NCI-H1105 treated with DMSO at 0.1 percent for 48 hours (cell line): ENCODE measurements at regions not wholly inside any gene's neighbourhood (a gene's known extent, or its start where the extent isn't known, plus 50 kb on each side); places are given as distances from the start of the nearest gene placed in this dataset.
A peak's percentile ranks its signal among the peaks of the same experiment; 100 is the strongest.
"Not testable (repeated sequence)": the region's sequence is repeated elsewhere in the genome, so short reads cannot be mapped to it uniquely, and the experiment has no call there.

Source experiments
- DNase-seq: peaks from one replicate; lab custom pipeline; 2025; lab: John Stamatoyannopoulos, UW

GRCh38 chr11:13135385-13136271 lies 126.5 kb downstream of the RASSF10 start:
- DNase-seq, result peak; percentile 7

DNA sequence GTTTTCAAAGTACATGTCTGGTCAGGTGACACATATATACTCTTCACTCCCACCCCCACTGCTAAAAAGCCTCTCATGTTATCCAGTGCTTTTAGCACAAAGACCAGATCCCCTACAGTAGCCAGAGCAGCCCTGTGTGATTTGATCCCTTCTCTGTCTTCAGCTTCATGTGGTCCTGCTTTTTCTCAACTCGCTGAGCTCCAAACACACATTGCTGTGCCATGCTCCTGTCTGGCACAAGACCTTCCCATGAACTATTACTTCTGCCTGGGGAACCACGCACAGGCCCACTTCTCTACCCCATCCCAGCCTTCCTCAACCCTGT lies 127.1 kb downstream of the RASSF10 start:
- no peak for DNase-seq

- DNase-seq, result no peak
Observed at GRCh38 chr11:13137844-13138301, 128.8 kb downstream of the RASSF10 start.

GRCh38 chr11:13139085-13139484 lies 130.0 kb downstream of the RASSF10 start:
- DNase-seq, result not testable (repeated sequence)

GRCh38 chr11:13140028-13140870 lies 131.1 kb downstream of the RASSF10 start:
- DNase-seq, result peak; percentile 85

DNA sequence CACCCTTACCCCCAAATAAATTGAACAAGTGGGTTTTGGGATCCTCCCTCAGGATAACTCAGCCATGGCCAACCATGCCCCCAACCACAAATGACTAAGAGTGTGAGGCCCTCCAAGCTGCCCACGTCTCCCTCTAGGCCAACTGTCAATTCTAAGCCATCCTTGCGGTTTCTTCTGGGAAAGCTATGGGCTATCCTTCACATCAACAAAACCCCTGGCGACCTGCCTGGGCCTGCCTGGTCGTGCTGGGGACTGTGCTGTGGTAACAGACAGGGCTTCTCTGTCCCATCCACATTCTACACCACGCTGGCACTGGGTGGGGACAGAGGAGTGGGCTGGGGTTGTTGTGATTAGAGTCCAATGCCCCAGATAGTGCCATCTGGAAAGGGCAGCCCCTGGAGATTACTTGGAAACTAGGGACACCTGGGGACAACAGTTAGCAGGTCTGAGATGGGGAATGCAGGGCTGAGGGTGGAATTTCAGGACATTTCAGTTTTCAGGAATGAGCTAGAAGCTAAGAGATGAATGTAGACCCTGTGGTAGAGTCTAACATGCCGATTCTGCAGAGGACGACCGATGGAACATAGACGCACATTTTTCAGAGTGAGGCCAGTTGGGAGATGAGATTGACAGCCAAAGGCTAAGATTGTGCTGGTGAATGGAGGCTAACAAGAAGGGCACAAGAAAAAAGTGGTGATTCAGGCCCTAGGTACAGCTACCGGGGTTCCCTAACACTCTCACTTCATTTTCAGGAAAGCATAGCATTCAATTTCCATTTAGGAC lies 131.9 kb downstream of the RASSF10 start:
- peak; percentile 57 for DNase-seq

- DNase-seq, result no peak
Observed at GRCh38 chr11:13141731-13142709, 132.9 kb downstream of the RASSF10 start.

GRCh38 chr11:13143486-13144297 lies 133.9 kb upstream of the BMAL1 start:
- no peak for DNase-seq

DNA sequence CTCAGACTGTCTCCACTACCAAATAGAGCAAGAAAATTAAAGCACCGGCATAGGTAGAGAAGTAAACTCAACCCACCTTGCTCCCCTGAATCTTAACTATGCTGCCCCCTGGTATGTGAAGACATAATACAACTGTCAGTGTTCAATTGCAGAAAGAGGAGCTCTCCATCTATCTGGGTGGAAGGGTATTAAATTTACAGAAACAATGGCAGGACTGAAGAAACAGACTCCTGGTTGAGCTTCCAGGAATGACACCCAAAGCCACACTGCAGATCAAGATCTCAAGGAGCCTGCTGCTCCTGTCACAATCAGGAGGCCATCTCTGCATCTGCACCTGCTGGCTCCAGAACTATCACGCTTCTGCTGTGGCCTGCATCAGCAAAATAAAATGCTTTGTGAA lies 132.1 kb upstream of the BMAL1 start:
- no peak for DNase-seq

DNA sequence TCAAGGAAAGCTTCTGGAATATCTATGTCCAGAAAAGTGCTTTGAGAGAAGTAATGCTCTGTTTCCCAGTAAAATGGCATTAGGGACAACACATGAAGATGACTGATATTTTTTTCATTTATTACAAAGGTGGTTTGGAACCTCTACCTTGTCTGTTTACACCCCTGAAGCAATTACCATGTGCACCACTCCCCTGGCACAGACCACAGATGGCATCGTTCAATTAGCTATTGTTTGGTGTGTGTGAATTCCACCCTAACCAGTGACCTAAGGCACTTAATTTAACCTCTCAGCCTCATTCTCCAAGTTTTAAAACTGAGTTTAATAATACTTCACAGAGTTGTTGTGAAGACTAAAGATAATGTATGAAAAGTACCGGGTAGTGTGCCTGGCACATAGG lies 127.6 kb upstream of the BMAL1 start:
- peak; percentile 20 for DNase-seq

GRCh38 chr11:13150487-13150886 lies 127.1 kb upstream of the BMAL1 start:
- no peak for DNase-seq

- DNase-seq, result no peak
Observed at GRCh38 chr11:13152264-13152663, 125.3 kb upstream of the BMAL1 start.

GRCh38 chr11:13152736-13153541 lies 124.7 kb upstream of the BMAL1 start:
- DNase-seq, result peak; percentile 22

DNA sequence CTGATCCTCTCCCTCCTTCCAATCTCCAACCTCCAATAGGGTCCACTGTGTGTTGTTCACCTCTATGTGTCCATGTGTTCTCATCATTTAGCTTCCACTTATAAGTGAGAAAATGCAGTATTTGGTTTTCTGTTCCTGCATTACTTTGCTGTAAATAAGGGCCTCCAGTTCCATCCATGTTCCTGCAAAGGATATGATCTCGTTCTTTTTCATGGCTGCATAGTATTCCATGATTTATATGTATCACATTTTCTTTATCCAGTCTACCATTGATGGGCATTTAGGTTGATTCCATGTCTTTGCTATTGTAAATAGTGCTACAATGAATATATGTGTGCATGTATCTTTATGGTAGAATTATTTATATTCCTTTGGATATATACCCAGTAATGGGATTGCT lies 123.2 kb upstream of the BMAL1 start:
- DNase-seq, result not testable (repeated sequence)

GRCh38 chr11:13160346-13160745 lies 117.2 kb upstream of the BMAL1 start:
- peak; percentile 23 for DNase-seq

DNA sequence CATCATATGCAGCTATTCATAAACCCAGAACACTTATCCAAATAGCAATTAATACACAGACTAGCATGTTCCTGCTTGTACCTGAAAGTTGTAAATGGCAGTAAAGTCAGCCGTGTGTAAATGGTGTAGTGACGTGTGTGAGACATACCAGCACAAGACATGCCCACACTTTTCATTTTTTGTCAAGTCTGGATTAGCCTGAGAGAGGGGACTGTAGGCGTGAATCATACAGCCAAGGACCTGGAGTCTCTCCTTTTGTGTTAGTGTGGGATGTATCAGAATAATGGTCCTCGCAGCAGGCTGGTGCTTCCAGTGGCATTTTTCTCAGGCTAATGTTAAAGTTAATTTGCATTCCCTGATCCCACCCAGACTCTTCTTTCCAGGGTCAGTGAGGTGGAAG lies 116.8 kb upstream of the BMAL1 start:
- DNase-seq, result peak; percentile 29

DNA sequence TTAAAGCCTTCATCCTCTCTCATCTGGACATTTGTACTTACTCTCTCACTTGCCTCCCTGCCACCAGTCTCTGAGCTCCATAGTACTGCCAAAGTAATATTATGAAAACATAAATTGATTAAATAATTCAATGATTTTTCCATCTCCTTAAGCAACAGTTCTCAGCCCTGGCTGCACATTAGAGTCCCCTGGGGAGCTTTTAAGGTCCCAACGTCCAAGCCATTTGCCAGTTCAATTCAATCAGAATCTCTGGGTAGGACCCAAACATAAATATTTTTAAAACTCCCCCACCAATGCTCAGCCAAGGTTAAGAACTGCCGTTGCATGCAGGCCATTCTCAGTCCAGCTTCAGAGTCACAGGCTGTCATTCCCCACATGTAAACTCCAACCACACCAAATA lies 114.4 kb upstream of the BMAL1 start:
- no peak for DNase-seq

DNA sequence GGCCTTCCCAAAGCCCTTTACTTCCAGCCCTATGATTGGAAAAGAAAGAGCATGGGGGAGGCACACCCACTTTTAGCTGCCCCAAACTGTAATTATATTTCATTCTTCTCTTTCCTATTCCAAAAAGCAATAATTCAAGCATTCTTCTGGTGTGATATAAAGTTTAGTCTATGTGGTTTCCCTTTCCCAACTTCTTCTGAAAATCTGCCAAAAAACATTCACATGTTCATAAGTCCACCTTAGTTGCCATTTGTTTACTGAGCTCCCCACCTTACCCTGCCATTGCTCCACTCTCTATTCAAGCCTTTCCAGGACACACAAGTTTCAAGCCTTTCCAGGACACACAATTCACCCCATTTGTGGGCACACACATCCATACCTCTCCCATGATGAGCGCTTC lies 111.6 kb upstream of the BMAL1 start:
- no peak for DNase-seq

DNA sequence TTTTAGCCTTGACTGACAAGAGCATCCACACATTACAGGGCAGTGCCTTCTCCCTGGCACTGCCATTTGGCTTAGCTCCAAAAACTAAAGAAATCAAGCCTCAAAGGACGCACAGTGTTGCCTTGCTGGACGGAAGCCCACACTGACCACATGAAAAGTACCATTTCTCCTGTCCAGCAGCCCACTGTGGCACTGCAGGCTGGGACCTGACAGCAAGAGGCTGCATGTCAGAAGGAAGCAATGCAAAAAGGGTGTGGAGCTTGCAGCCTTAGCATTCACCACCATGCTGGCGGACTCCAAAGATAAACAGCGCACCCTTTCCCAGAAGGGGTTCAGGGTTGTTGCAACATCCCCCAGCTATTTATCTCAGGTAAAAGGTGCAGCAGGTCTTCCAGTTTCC lies 109.3 kb upstream of the BMAL1 start:
- DNase-seq, result no peak
